ENCODE measurements at regions not wholly inside any gene's neighbourhood (a gene's known extent, or its start where the extent isn't known, plus 50 kb on each side); places are given as distances from the start of the nearest gene placed in this dataset.

DNA sequence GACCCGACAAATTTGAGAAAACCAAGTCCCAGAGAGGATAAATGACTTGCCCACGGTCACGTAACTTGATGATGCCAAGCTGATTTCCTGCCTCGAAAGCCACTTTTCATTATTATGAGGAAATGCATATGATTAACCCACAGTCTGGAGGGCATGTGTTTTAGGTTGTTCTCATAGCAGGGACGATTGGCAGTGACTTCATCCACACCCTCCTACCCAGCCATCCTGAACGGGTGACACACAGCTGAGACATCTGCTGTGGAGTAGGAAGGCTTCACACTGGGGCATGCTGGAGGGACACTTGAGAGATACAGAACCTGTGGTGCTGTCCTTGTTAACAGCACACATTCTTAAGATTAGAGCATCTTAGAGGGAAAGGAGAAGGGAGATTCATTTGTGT lies 65.4 kb upstream of the WDFY2 start:
- DNase-seq (ENCODE audit: low read depth in 2 of 2): no peak

DNA sequence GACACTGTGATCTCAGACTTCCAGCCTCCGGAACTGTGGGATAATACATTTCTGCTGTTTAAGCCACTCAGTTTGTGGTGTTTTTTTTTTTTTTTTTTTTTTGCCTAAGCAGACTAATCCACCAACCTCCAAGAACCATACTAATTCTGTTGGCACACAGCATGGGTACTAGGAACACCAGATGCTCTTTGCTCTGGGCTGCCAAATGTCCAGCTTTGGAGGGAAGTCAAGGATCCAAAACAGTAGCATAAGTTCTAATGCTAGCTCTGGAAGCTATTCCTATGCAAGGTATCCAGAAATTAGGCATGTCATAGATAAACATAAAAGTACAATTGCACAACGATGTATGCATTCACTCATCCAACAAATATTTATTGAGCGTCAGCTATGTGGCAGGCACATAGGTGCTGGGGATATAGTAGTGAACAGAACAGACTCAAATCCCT lies 64.5 kb upstream of the WDFY2 start:
- no peak for DNase-seq (ENCODE audit: low read depth in 2 of 2)

- no peak for DNase-seq (ENCODE audit: low read depth in 2 of 2)
These were observed 63.7 kb upstream of the WDFY2 start for GRCh38 chr13:51520524-51520923.

- no peak for DNase-seq (ENCODE audit: low read depth in 2 of 2)
These were observed 61.2 kb upstream of the WDFY2 start for GRCh38 chr13:51523082-51523518.

- no peak for DNase-seq (ENCODE audit: low read depth in 2 of 2)
These were observed 60.0 kb upstream of the WDFY2 start for GRCh38 chr13:51524312-51524711.

- no peak for DNase-seq (ENCODE audit: low read depth in 2 of 2)
These were observed 59.3 kb upstream of the WDFY2 start for GRCh38 chr13:51524829-51525566.

- DNase-seq (ENCODE audit: low read depth in 2 of 2): no peak
These were observed 58.6 kb upstream of the WDFY2 start for GRCh38 chr13:51525567-51526167.

- DNase-seq (ENCODE audit: low read depth in 2 of 2): no peak
These were observed 58.1 kb upstream of the WDFY2 start for GRCh38 chr13:51526202-51526601.

DNA sequence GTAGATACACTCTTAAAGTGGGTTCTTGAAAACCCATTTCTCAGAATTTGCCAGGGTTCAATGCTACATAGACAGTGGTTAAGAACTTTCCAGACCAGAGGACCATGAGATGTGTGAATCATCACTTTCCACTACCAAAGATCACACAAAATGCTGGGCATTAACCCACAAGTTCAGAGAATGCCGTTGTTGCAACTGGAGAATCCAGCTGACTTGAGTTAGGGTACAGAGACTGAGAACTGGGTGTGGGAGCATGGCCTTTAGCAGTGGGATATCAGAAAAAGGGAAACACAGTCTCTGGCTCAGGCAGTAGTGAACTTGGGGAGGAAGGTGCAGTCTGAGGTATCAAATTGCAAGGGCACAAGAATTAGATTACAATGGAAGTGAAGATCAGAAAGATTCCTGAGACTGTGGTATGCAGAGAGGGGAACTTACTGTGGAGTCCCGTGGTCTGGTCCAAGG lies 51.5 kb upstream of the WDFY2 start:
- DNase-seq (ENCODE audit: low read depth in 2 of 2): no peak

GRCh38 chr13:51534041-51534817 lies 50.0 kb upstream of the WDFY2 start:
- peak in 1 of 2 donors; percentile 40 for DNase-seq (ENCODE audit: low read depth in 2 of 2)
